GM19395 (cell line): ENCODE measurements at regions not wholly inside any gene's neighbourhood (a gene's known extent, or its start where the extent isn't known, plus 50 kb on each side); places are given as distances from the start of the nearest gene placed in this dataset.
"Not testable (repeated sequence)": the region's sequence is repeated elsewhere in the genome, so short reads cannot be mapped to it uniquely, and the experiment has no call there.

Source experiments
- ATAC-seq: cut with Tn5 transposase; IDR thresholded peaks from one replicate; pipeline ENCODE4 v1.9.1; 2021; ENCODE audit warnings: mild to moderate bottlenecking, moderate library complexity; ENCODE audit not compliant: unreplicated experiment

GRCh38 chr3:181610083-181610972, 101.4 kb upstream of the SOX2 start:
- no peak for ATAC-seq

- no peak for ATAC-seq
Observed at GRCh38 chr3:181609030-181609767, 102.5 kb upstream of the SOX2 start.

GRCh38 chr3:181604267-181604666, 107.5 kb upstream of the SOX2 start:
- ATAC-seq: no peak

GRCh38 chr3:181596126-181596525, 115.6 kb upstream of the SOX2 start:
- no peak for ATAC-seq

GRCh38 chr3:181590939-181591338, 120.8 kb upstream of the SOX2 start:
- ATAC-seq: not testable (repeated sequence)

- ATAC-seq: no peak
Observed at GRCh38 chr3:181582619-181583018, 129.1 kb upstream of the SOX2 start.

- ATAC-seq: no peak
Observed at GRCh38 chr3:181581656-181582055, 130.1 kb upstream of the SOX2 start.

GRCh38 chr3:181578743-181579142, 133.0 kb upstream of the SOX2 start:
- ATAC-seq: no peak

GRCh38 chr3:181572432-181572831, 139.3 kb upstream of the SOX2 start:
- ATAC-seq: no peak

GRCh38 chr3:181570472-181570871, 141.3 kb upstream of the SOX2 start:
- no peak for ATAC-seq

- ATAC-seq: no peak
Observed at GRCh38 chr3:181569356-181569940, 142.3 kb upstream of the SOX2 start.

GRCh38 chr3:181568693-181569092, 143.0 kb upstream of the SOX2 start:
- no peak for ATAC-seq

GRCh38 chr3:181568248-181568647, 143.5 kb upstream of the SOX2 start:
- no peak for ATAC-seq

GRCh38 chr3:181567311-181568075, 144.2 kb upstream of the SOX2 start:
- ATAC-seq: no peak

- no peak for ATAC-seq
Observed at GRCh38 chr3:181565416-181565815, 146.3 kb upstream of the SOX2 start.

- no peak for ATAC-seq
Observed at GRCh38 chr3:181564222-181564621, 147.5 kb upstream of the SOX2 start.

- no peak for ATAC-seq
Observed at GRCh38 chr3:181561139-181562031, 150.3 kb upstream of the SOX2 start.

- ATAC-seq: no peak
Observed at GRCh38 chr3:181558870-181559269, 152.9 kb upstream of the SOX2 start.

GRCh38 chr3:181555681-181556080, 156.0 kb upstream of the SOX2 start:
- ATAC-seq: no peak

- ATAC-seq: no peak
Observed at GRCh38 chr3:181554233-181554765, 157.4 kb upstream of the SOX2 start.
